ENCODE measurements at regions not wholly inside any gene's neighbourhood (a gene's known extent, or its start where the extent isn't known, plus 50 kb on each side); places are given as distances from the start of the nearest gene placed in this dataset.

DNA sequence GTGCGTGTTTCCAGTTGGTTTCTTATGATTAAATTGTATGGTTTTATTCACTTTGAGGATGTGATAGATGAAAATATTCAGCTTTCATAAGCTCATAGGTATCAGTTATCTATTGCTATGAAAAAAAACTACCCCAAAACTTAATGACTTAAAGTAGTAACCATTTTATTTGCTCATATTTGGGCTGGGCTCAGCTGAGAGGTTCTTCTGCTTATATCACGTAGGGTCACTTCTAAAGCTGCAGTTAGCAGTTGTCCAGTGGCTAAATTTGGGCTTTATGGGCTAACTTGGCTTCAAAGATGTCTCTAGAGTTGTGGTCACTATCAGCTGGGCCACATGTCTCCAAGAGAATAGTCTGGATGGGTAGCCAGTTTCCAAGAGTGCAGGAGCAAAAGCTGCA is 206.4 kb upstream of the LYPLAL1 start:
- H3K27ac ChIP-seq, result no peak overlapping the region
- no peak for TF ChIP-seq POLR2A (IDR thresholded peaks at IDR 0.05)
- no peaks in the 10 kb centered on the region for H3K36me3 ChIP-seq
- intact Hi-C loops (cut with DNase I), result no loop called here
- WGBS, 2 donors, result 86 to 88% methylated on average over 2 of the region's 2 CpGs
- H3K4me1 ChIP-seq, result no peaks in the 10 kb centered on the region
- no peaks in the 10 kb centered on the region for H3K27me3 ChIP-seq
- no peak overlapping the region for H3K4me3 ChIP-seq
- no peak for DNase-seq
- peaks cover 0 to 6% (median 0%) of the 10 kb centered on the region in 3 donors for H3K9me3 ChIP-seq

DNA sequence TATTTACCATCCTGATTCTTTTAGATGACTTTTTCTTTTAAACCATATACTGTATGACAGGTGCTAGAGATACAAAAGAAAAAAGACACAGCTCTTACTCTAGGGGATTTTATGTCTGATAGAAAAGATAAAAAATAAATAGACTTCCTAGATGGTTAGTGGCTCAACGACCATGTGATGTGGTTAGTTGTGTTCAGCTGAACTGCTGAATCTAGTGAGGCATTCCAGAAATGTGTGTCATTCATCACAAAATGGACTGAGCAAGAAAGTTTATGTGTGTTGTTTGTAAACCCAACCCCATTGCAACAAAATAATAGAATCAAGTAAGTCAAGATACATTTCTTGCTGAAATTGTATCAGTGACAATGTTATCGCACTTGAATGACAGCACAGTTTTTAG is 205.8 kb upstream of the LYPLAL1 start:
- Histone ChIP-seq H3K36me3 (no peaks in the 10 kb centered on the region), H3K4me1 (no peaks in the 10 kb centered on the region), H3K27me3 (no peaks in the 10 kb centered on the region), H3K27ac (no peak overlapping the region), H3K4me3 (no peak overlapping the region), H3K9me3 (peaks cover 0 to 6% (median 0%) of the 10 kb centered on the region in 3 donors)
- TF ChIP-seq, protein P1, sequence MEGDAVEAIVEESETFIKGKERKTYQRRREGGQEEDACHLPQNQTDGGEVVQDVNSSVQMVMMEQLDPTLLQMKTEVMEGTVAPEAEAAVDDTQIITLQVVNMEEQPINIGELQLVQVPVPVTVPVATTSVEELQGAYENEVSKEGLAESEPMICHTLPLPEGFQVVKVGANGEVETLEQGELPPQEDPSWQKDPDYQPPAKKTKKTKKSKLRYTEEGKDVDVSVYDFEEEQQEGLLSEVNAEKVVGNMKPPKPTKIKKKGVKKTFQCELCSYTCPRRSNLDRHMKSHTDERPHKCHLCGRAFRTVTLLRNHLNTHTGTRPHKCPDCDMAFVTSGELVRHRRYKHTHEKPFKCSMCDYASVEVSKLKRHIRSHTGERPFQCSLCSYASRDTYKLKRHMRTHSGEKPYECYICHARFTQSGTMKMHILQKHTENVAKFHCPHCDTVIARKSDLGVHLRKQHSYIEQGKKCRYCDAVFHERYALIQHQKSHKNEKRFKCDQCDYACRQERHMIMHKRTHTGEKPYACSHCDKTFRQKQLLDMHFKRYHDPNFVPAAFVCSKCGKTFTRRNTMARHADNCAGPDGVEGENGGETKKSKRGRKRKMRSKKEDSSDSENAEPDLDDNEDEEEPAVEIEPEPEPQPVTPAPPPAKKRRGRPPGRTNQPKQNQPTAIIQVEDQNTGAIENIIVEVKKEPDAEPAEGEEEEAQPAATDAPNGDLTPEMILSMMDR (IDR thresholded peaks at IDR 0.05), result no peak
- TF ChIP-seq POLR2A (IDR thresholded peaks at IDR 0.05), result no peak
- DNase-seq, result no peak
- intact Hi-C loops (cut with DNase I), result no loop called here
- WGBS, 2 donors, result 58 to 65% methylated on average over 2 of the region's 2 CpGs

DNA sequence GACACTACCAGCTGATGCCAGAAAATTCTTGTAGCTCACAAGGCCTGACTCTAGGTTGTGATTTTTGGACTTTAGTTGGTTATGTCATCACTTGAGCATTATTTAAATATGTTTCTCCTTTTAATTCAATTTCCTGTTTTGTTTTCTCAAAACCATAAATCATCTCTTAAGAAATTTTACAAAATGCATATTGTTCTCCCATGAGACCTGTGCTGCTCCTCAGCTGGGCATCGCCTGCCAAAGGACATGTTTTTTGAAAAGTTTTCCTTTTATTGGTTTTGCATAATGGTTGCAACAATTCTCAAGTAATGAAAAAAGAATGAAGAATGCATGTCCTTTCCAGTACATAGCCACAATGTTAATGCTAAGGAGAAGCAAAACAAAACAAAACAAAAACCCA is 204.7 kb upstream of the LYPLAL1 start:
- TF ChIP-seq, protein P1 (IDR thresholded peaks at IDR 0.05), result no peak
- TF ChIP-seq POLR2A (IDR thresholded peaks at IDR 0.05), result no peak
- no peaks in the 10 kb centered on the region for H3K36me3 ChIP-seq
- H3K27me3 ChIP-seq, result no peaks in the 10 kb centered on the region
- H3K4me3 ChIP-seq, result no peak overlapping the region
- H3K9me3 ChIP-seq, result peaks cover 0 to 6% (median 0%) of the 10 kb centered on the region in 3 donors
- no peak overlapping the region for H3K27ac ChIP-seq
- DNase-seq, result no peak
- no peaks in the 10 kb centered on the region for H3K4me1 ChIP-seq
- WGBS, 2 donors, result 83 to 86% methylated on average over 1 of the region's 1 CpG
- intact Hi-C loops (cut with DNase I), result no loop called here

DNA sequence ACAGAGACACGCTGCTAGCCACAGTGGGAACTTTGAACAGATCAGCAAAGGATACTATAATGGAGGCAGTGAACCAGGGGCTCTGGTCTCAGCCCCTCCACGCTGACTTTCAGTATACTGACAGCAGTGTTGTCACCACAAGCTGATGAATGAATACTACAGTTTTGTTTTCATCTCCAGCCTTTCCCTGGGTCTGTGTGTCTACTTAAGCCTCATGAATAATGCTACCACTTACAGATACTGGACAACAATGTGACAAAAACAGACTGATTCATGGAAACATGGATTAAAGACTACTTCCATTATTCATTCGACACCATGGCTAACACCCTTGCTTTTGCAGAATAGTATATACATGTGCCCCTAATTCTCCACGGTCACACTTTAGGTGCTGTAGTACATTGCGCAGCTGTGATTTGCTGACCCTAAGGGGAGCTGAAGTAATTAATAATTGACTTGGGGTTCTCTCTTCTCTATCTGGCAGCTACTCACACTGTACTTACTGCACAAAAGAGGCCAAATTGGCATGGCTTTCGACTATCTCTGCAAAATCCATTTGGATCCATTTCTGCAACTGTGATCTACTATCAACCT is 203.2 kb upstream of the LYPLAL1 start:
- intact Hi-C loops (cut with DNase I), result no loop called here
- no peak for DNase-seq
- 77 to 83% methylated on average over 6 of the region's 6 CpGs for WGBS, 2 donors
- Histone ChIP-seq H3K4me3 (no peak overlapping the region), H3K27me3 (no peaks in the 10 kb centered on the region), H3K27ac (no peak overlapping the region), H3K4me1 (no peaks in the 10 kb centered on the region), H3K9me3 (peaks cover 0 to 6% (median 0%) of the 10 kb centered on the region in 3 donors), H3K36me3 (no peaks in the 10 kb centered on the region)
- TF ChIP-seq, protein P1 (IDR thresholded peaks at IDR 0.05), result no peak
- no peak for TF ChIP-seq POLR2A (IDR thresholded peaks at IDR 0.05)

GRCh38 chr1:218971156-218971555 is 202.5 kb upstream of the LYPLAL1 start:
- Histone ChIP-seq H3K27ac (no peak overlapping the region), H3K4me3 (no peak overlapping the region), H3K4me1 (no peaks in the 10 kb centered on the region), H3K9me3 (peaks cover 0 to 6% (median 0%) of the 10 kb centered on the region in 3 donors), H3K27me3 (no peaks in the 10 kb centered on the region), H3K36me3 (no peaks in the 10 kb centered on the region)
- 38 to 80% methylated on average over 1 of the region's 1 CpG for WGBS, 2 donors
- intact Hi-C loops (cut with DNase I), result no loop called here
- no peak for DNase-seq
- TF ChIP-seq, protein P1 (IDR thresholded peaks at IDR 0.05), result no peak
- TF ChIP-seq POLR2A (IDR thresholded peaks at IDR 0.05), result no peak

DNA sequence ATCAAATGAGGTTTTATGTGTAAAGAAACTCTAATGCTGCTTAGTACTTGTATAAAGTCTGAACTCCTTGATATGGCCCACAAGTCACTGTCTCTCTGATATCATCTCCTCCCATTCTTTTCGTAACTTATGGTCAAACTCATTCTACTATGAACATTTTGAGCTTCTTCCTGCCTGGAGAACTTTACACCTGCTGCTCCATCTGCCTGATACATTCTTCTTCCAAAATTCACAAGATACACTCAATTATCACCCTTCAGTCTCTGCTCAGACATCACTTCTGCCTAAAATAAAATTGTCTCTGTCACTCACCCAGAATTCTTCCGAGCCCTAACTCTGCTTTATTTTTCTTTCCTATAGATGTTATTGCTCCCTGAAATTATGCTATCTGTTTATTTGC is 192.8 kb upstream of the LYPLAL1 start:
- Histone ChIP-seq H3K4me3 (no peak overlapping the region), H3K27ac (no peak overlapping the region), H3K36me3 (no peaks in the 10 kb centered on the region), H3K9me3 (no peaks in the 10 kb centered on the region), H3K27me3 (no peaks in the 10 kb centered on the region), H3K4me1 (no peaks in the 10 kb centered on the region)
- DNase-seq, result no peak
- WGBS, 2 donors, result 81 to 87% methylated on average over 2 of the region's 2 CpGs
- intact Hi-C loops (cut with DNase I), result no loop called here
- no peak for TF ChIP-seq POLR2A (IDR thresholded peaks at IDR 0.05)
- TF ChIP-seq, protein P1 (IDR thresholded peaks at IDR 0.05), result no peak

All from esophagus squamous epithelium (tissue), 5 donors.